OCI-LY3 (cell line): ENCODE measurements at regions not wholly inside any gene's neighbourhood (a gene's known extent, or its start where the extent isn't known, plus 50 kb on each side); places are given as distances from the start of the nearest gene placed in this dataset.

Experiments
- H2AFZ ChIP-seq: fragments of 200-600, 300-600 bp; shearing (Covaris generic); 2 replicates; pipeline ENCODE4 v1.6.0; 2014; ENCODE audit warnings: antibody characterized with exemption, low read depth, low read length
- H3K27ac ChIP-seq: fragments of 200-600, 300-600 bp; sonication (generic); 2 replicates; pipeline ENCODE4 v1.5.1; 2014; ENCODE audit warnings: mild to moderate bottlenecking, low read length, moderate library complexity, mixed read lengths
- H3K27me3 ChIP-seq: fragments of 200-600, 300-600 bp; sonication (generic); 2 replicates; pipeline ENCODE4 v1.6.1; 2014; ENCODE audit warnings: low read depth, low read length, mixed read lengths
- H3K36me3 ChIP-seq: fragments of 200-600, 300-600 bp; sonication (generic); replicated peaks from 2 replicates; pipeline ENCODE3; 2014; ENCODE audit warnings: low read depth, low read length, mixed read lengths
- H3K4me1 ChIP-seq: fragments of 300-600, 200-600 bp; sonication (generic); 2 replicates; pipeline ENCODE4 v1.6.1; 2014; ENCODE audit warnings: low read length, mixed read lengths
- H3K4me2 ChIP-seq: fragments of 200-600, 300-600 bp; sonication (generic); 2 replicates; pipeline ENCODE4 v1.6.1; 2014; ENCODE audit warnings: low read length, mixed read lengths
- H3K4me3 ChIP-seq: fragments of 300-600, 200-600 bp; sonication (generic); 2 replicates; pipeline ENCODE4 v1.5.1; 2014; ENCODE audit warnings: antibody characterized with exemption, mild to moderate bottlenecking, low read length, moderate library complexity
- H3K79me2 ChIP-seq: fragments of 300-600, 200-600 bp; shearing (Covaris generic); 2 replicates; pipeline ENCODE4 v1.6.1; 2014; ENCODE audit warnings: mild to moderate bottlenecking, low read length, mixed read lengths
- H3K9ac ChIP-seq: fragments of 300-600, 200-600 bp; shearing (Covaris generic); 2 replicates; pipeline ENCODE4 v1.6.0; 2014; ENCODE audit warnings: mild to moderate bottlenecking, low read length, moderate library complexity
- H3K9me3 ChIP-seq: fragments of 200-600, 300-600 bp; shearing (Covaris generic); 2 replicates; pipeline ENCODE4 v1.6.1; 2014; ENCODE audit warnings: low read length, mixed read lengths; ENCODE audit not compliant: insufficient read depth
- H4K20me1 ChIP-seq: fragments of 200-600, 300-600 bp; sonication (generic); 2 replicates; pipeline ENCODE4 v1.6.1; 2016; ENCODE audit warnings: low read length, mixed read lengths; ENCODE audit not compliant: insufficient read depth
- CTCF ChIP-seq: fragments of 200-600, 300-600 bp; sonication (generic); IDR thresholded peaks from 2 replicates; pipeline ENCODE4 v1.5.1; 2014; ENCODE audit warnings: antibody characterized with exemption, low read length, low read depth
- EZH2phosphoT487 ChIP-seq: fragments of 200-600 bp; shearing (Covaris generic); IDR thresholded peaks from 2 replicates; pipeline ENCODE4 v1.6.1; 2018; ENCODE audit warnings: antibody characterized with exemption, mixed run types, low read depth

GRCh38 chr14:71383510-71383909 is 476.3 kb downstream of the PCNX1 start:
- Histone ChIP-seq H3K27me3 (no peaks in the 10 kb centered on the region), H3K4me2 (no peak overlapping the region), H3K4me1 (no peaks in the 10 kb centered on the region; the same call in 1 of the 2 replicates), H3K9me3 (no peaks in the 10 kb centered on the region), H4K20me1 (no peaks in the 10 kb centered on the region), H2AFZ (no peak overlapping the region), H3K36me3 (peaks cover 5% of the 10 kb centered on the region), H3K79me2 (peaks cover 15% of the 10 kb centered on the region), H3K27ac (no peak overlapping the region), H3K9ac (no peak overlapping the region), H3K4me3 (no peak overlapping the region)
- TF ChIP-seq CTCF (no peak), EZH2phosphoT487 (no peak)

- Histone ChIP-seq H4K20me1 (no peaks in the 10 kb centered on the region), H3K4me3 (no peak overlapping the region), H3K79me2 (peaks cover 9% of the 10 kb centered on the region), H3K36me3 (no peaks in the 10 kb centered on the region), H3K27me3 (no peaks in the 10 kb centered on the region), H3K9ac (no peak overlapping the region), H2AFZ (no peak overlapping the region), H3K9me3 (no peaks in the 10 kb centered on the region), H3K4me1 (no peaks in the 10 kb centered on the region; the same call in 1 of the 2 replicates), H3K27ac (no peak overlapping the region), H3K4me2 (no peak overlapping the region)
- no peak for TF ChIP-seq CTCF
- TF ChIP-seq EZH2phosphoT487 = no peak
Measured at GRCh38 chr14:71384007-71384845, 477.0 kb downstream of the PCNX1 start.

GRCh38 chr14:71387753-71388152 is 480.5 kb downstream of the PCNX1 start:
- Histone ChIP-seq H3K36me3 (no peaks in the 10 kb centered on the region), H3K9me3 (no peaks in the 10 kb centered on the region), H3K27ac (no peak overlapping the region), H3K27me3 (no peaks in the 10 kb centered on the region), H3K4me3 (no peak overlapping the region), H3K9ac (no peak overlapping the region), H3K4me2 (no peak overlapping the region), H3K4me1 (peaks cover 15% of the 10 kb centered on the region), H4K20me1 (no peaks in the 10 kb centered on the region), H3K79me2 (peaks cover 14% of the 10 kb centered on the region; the same call in 1 of the 2 replicates), H2AFZ (no peak overlapping the region)
- TF ChIP-seq CTCF (no peak), EZH2phosphoT487 (no peak)

GRCh38 chr14:71388336-71388735 is 481.1 kb downstream of the PCNX1 start:
- H3K27me3 ChIP-seq = no peaks in the 10 kb centered on the region
- no peaks in the 10 kb centered on the region for H3K36me3 ChIP-seq
- no peak overlapping the region for H3K4me3 ChIP-seq
- no peak overlapping the region for H2AFZ ChIP-seq
- no peak for TF ChIP-seq EZH2phosphoT487
- TF ChIP-seq CTCF = no peak
- H3K4me1 ChIP-seq = peaks cover 20% of the 10 kb centered on the region
- no peak overlapping the region for H3K4me2 ChIP-seq
- H3K9me3 ChIP-seq = no peaks in the 10 kb centered on the region
- H4K20me1 ChIP-seq = no peaks in the 10 kb centered on the region
- peaks cover 17% of the 10 kb centered on the region; the same call in 1 of the 2 replicates for H3K79me2 ChIP-seq
- H3K27ac ChIP-seq = no peak overlapping the region
- H3K9ac ChIP-seq = no peak overlapping the region
